ENCODE measurements at regions not wholly inside any gene's neighbourhood (a gene's known extent, or its start where the extent isn't known, plus 50 kb on each side); places are given as distances from the start of the nearest gene placed in this dataset.

- Histone ChIP-seq H3K9me3 (ENCODE audit: control insufficient read depth, low read depth, low read length) (no peaks in the 10 kb centered on the region), H3K4me1 (ENCODE audit: control insufficient read depth, low read depth, low read length) (no peaks in the 10 kb centered on the region), H3K9ac (ENCODE audit: low read length) (no peak overlapping the region), H3K36me3 (ENCODE audit: control insufficient read depth, low read depth, low read length) (no peaks in the 10 kb centered on the region), H3K4me3 (ENCODE audit: low read length) (no peak overlapping the region), H3K27me3 (ENCODE audit: control insufficient read depth, insufficient read depth, low read length) (no peaks in the 10 kb centered on the region), H3K27ac (ENCODE audit: low read length) (no peak overlapping the region)
These were observed 97.9 kb downstream of the COX18 start for GRCh38 chr4:72971572-72971971.

- no peaks in the 10 kb centered on the region for H3K4me1 ChIP-seq (ENCODE audit: control insufficient read depth, low read depth, low read length)
- no peak overlapping the region for H3K27ac ChIP-seq (ENCODE audit: low read length)
- H3K36me3 ChIP-seq (ENCODE audit: control insufficient read depth, low read depth, low read length), result no peaks in the 10 kb centered on the region
- no peaks in the 10 kb centered on the region for H3K27me3 ChIP-seq (ENCODE audit: control insufficient read depth, insufficient read depth, low read length)
- H3K9me3 ChIP-seq (ENCODE audit: control insufficient read depth, low read depth, low read length), result no peaks in the 10 kb centered on the region
- H3K9ac ChIP-seq (ENCODE audit: low read length), result no peak overlapping the region
- H3K4me3 ChIP-seq (ENCODE audit: low read length), result no peak overlapping the region
These were observed 98.8 kb downstream of the COX18 start for GRCh38 chr4:72970756-72971155.

- no peak overlapping the region for H3K27ac ChIP-seq (ENCODE audit: low read length)
- H3K4me1 ChIP-seq (ENCODE audit: control insufficient read depth, low read depth, low read length), result no peaks in the 10 kb centered on the region
- no peak overlapping the region for H3K9ac ChIP-seq (ENCODE audit: low read length)
- no peaks in the 10 kb centered on the region for H3K9me3 ChIP-seq (ENCODE audit: control insufficient read depth, low read depth, low read length)
- H3K36me3 ChIP-seq (ENCODE audit: control insufficient read depth, low read depth, low read length), result no peaks in the 10 kb centered on the region
- no peak overlapping the region for H3K4me3 ChIP-seq (ENCODE audit: low read length)
- H3K27me3 ChIP-seq (ENCODE audit: control insufficient read depth, insufficient read depth, low read length), result no peaks in the 10 kb centered on the region
These were observed 99.5 kb downstream of the COX18 start for GRCh38 chr4:72969976-72970375.

- no peaks in the 10 kb centered on the region for H3K36me3 ChIP-seq (ENCODE audit: control insufficient read depth, low read depth, low read length)
- H3K27me3 ChIP-seq (ENCODE audit: control insufficient read depth, insufficient read depth, low read length), result no peaks in the 10 kb centered on the region
- H3K27ac ChIP-seq (ENCODE audit: low read length), result no peak overlapping the region
- H3K4me1 ChIP-seq (ENCODE audit: control insufficient read depth, low read depth, low read length), result no peaks in the 10 kb centered on the region
- H3K9me3 ChIP-seq (ENCODE audit: control insufficient read depth, low read depth, low read length), result no peaks in the 10 kb centered on the region
- no peak overlapping the region for H3K9ac ChIP-seq (ENCODE audit: low read length)
- H3K4me3 ChIP-seq (ENCODE audit: low read length), result no peak overlapping the region
These were observed 102.9 kb downstream of the COX18 start for GRCh38 chr4:72966652-72967051.

GRCh38 chr4:72959411-72959810 is 110.1 kb downstream of the COX18 start:
- Histone ChIP-seq H3K27ac (ENCODE audit: low read length) (no peak overlapping the region), H3K9me3 (ENCODE audit: control insufficient read depth, low read depth, low read length) (no peaks in the 10 kb centered on the region), H3K27me3 (ENCODE audit: control insufficient read depth, insufficient read depth, low read length) (no peaks in the 10 kb centered on the region), H3K36me3 (ENCODE audit: control insufficient read depth, low read depth, low read length) (no peaks in the 10 kb centered on the region), H3K4me3 (ENCODE audit: low read length) (no peak overlapping the region), H3K4me1 (ENCODE audit: control insufficient read depth, low read depth, low read length) (no peaks in the 10 kb centered on the region), H3K9ac (ENCODE audit: low read length) (no peak overlapping the region)

- Histone ChIP-seq H3K36me3 (ENCODE audit: control insufficient read depth, low read depth, low read length) (no peaks in the 10 kb centered on the region), H3K27me3 (ENCODE audit: control insufficient read depth, insufficient read depth, low read length) (no peaks in the 10 kb centered on the region), H3K4me1 (ENCODE audit: control insufficient read depth, low read depth, low read length) (no peaks in the 10 kb centered on the region), H3K9me3 (ENCODE audit: control insufficient read depth, low read depth, low read length) (no peaks in the 10 kb centered on the region), H3K27ac (ENCODE audit: low read length) (no peak overlapping the region), H3K9ac (ENCODE audit: low read length) (no peak overlapping the region), H3K4me3 (ENCODE audit: low read length) (no peak overlapping the region)
These were observed 114.7 kb downstream of the COX18 start for GRCh38 chr4:72954811-72955210.

- H3K36me3 ChIP-seq (ENCODE audit: control insufficient read depth, low read depth, low read length), result no peaks in the 10 kb centered on the region
- H3K4me3 ChIP-seq (ENCODE audit: low read length), result no peak overlapping the region
- H3K9me3 ChIP-seq (ENCODE audit: control insufficient read depth, low read depth, low read length), result no peaks in the 10 kb centered on the region
- no peaks in the 10 kb centered on the region for H3K4me1 ChIP-seq (ENCODE audit: control insufficient read depth, low read depth, low read length)
- no peak overlapping the region for H3K9ac ChIP-seq (ENCODE audit: low read length)
- no peak overlapping the region for H3K27ac ChIP-seq (ENCODE audit: low read length)
- no peaks in the 10 kb centered on the region for H3K27me3 ChIP-seq (ENCODE audit: control insufficient read depth, insufficient read depth, low read length)
These were observed 115.9 kb downstream of the COX18 start for GRCh38 chr4:72953571-72953970.

GRCh38 chr4:72951628-72952027 is 117.9 kb downstream of the COX18 start:
- H3K27ac ChIP-seq (ENCODE audit: low read length), result no peak overlapping the region
- H3K4me1 ChIP-seq (ENCODE audit: control insufficient read depth, low read depth, low read length), result no peaks in the 10 kb centered on the region
- no peak overlapping the region for H3K4me3 ChIP-seq (ENCODE audit: low read length)
- H3K27me3 ChIP-seq (ENCODE audit: control insufficient read depth, insufficient read depth, low read length), result no peaks in the 10 kb centered on the region
- H3K36me3 ChIP-seq (ENCODE audit: control insufficient read depth, low read depth, low read length), result no peaks in the 10 kb centered on the region
- no peak overlapping the region for H3K9ac ChIP-seq (ENCODE audit: low read length)
- no peaks in the 10 kb centered on the region for H3K9me3 ChIP-seq (ENCODE audit: control insufficient read depth, low read depth, low read length)

- Histone ChIP-seq H3K4me1 (ENCODE audit: control insufficient read depth, low read depth, low read length) (no peaks in the 10 kb centered on the region), H3K9ac (ENCODE audit: low read length) (no peak overlapping the region), H3K9me3 (ENCODE audit: control insufficient read depth, low read depth, low read length) (no peaks in the 10 kb centered on the region), H3K27me3 (ENCODE audit: control insufficient read depth, insufficient read depth, low read length) (no peaks in the 10 kb centered on the region), H3K4me3 (ENCODE audit: low read length) (no peak overlapping the region), H3K27ac (ENCODE audit: low read length) (no peak overlapping the region), H3K36me3 (ENCODE audit: control insufficient read depth, low read depth, low read length) (no peaks in the 10 kb centered on the region)
These were observed 118.4 kb downstream of the COX18 start for GRCh38 chr4:72951147-72951546.

GRCh38 chr4:72948080-72948479 is 121.4 kb downstream of the COX18 start:
- Histone ChIP-seq H3K4me3 (ENCODE audit: low read length) (no peak overlapping the region), H3K9me3 (ENCODE audit: control insufficient read depth, low read depth, low read length) (no peaks in the 10 kb centered on the region), H3K9ac (ENCODE audit: low read length) (no peak overlapping the region), H3K27ac (ENCODE audit: low read length) (no peak overlapping the region), H3K27me3 (ENCODE audit: control insufficient read depth, insufficient read depth, low read length) (no peaks in the 10 kb centered on the region), H3K4me1 (ENCODE audit: control insufficient read depth, low read depth, low read length) (no peaks in the 10 kb centered on the region), H3K36me3 (ENCODE audit: control insufficient read depth, low read depth, low read length) (no peaks in the 10 kb centered on the region)

GRCh38 chr4:72945719-72946336 is 123.7 kb downstream of the COX18 start:
- Histone ChIP-seq H3K4me3 (ENCODE audit: low read length) (no peak overlapping the region), H3K27ac (ENCODE audit: low read length) (no peak overlapping the region), H3K9ac (ENCODE audit: low read length) (no peak overlapping the region), H3K4me1 (ENCODE audit: control insufficient read depth, low read depth, low read length) (no peaks in the 10 kb centered on the region), H3K9me3 (ENCODE audit: control insufficient read depth, low read depth, low read length) (no peaks in the 10 kb centered on the region), H3K36me3 (ENCODE audit: control insufficient read depth, low read depth, low read length) (no peaks in the 10 kb centered on the region), H3K27me3 (ENCODE audit: control insufficient read depth, insufficient read depth, low read length) (no peaks in the 10 kb centered on the region)

- Histone ChIP-seq H3K4me3 (ENCODE audit: low read length) (no peak overlapping the region), H3K36me3 (ENCODE audit: control insufficient read depth, low read depth, low read length) (no peaks in the 10 kb centered on the region), H3K27ac (ENCODE audit: low read length) (no peak overlapping the region)
These were observed 127.0 kb downstream of the COX18 start for GRCh38 chr4:72942565-72942964.

More at GRCh38 chr4:72942565-72942964, 127.0 kb downstream of the COX18 start:
- Histone ChIP-seq H3K9me3 (ENCODE audit: control insufficient read depth, low read depth, low read length) (no peaks in the 10 kb centered on the region), H3K9ac (ENCODE audit: low read length) (no peak overlapping the region), H3K27me3 (ENCODE audit: control insufficient read depth, insufficient read depth, low read length) (no peaks in the 10 kb centered on the region), H3K4me1 (ENCODE audit: control insufficient read depth, low read depth, low read length) (no peaks in the 10 kb centered on the region)
